DMS53 treated with DMSO at 0.1 percent for 48 hours (cell line): ENCODE measurements at regions not wholly inside any gene's neighbourhood (a gene's known extent, or its start where the extent isn't known, plus 50 kb on each side); places are given as distances from the start of the nearest gene placed in this dataset.
A peak's percentile ranks its signal among the peaks of the same experiment; 100 is the strongest.
"Not testable (repeated sequence)": the region's sequence is repeated elsewhere in the genome, so short reads cannot be mapped to it uniquely, and the experiment has no call there.

ENCODE experiments used
- DNase-seq: peaks from one replicate; lab custom pipeline; 2025; ENCODE audit not compliant: unreplicated experiment; lab: John Stamatoyannopoulos, UW

DNA sequence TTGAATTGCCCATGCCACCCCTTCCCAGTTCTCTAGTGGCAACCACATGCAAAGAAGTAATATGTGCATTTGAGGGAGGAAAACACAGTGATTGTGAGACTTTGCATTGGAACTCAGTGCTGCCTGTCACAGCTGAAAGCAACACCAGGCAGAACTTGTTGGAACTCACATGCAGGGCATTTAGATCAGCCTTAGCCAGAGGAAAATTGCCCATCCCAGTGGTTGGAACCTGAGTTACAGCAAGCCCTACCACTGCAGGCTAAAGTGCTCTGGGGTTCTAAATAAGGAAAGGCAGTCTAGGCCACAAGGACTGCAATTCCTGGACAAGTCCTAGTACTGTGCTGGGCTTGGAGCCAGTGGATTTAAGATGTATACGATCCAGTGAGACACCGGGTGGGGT is 245.3 kb upstream of the UFL1 start:
- no peak for DNase-seq

GRCh38 chr6:96276856-96277255 is 244.8 kb upstream of the UFL1 start:
- DNase-seq, result no peak

- no peak for DNase-seq
Observed at GRCh38 chr6:96279084-96279483, 242.5 kb upstream of the UFL1 start.

GRCh38 chr6:96286503-96286902 is 235.1 kb upstream of the UFL1 start:
- no peak for DNase-seq

- DNase-seq, result no peak
Observed at GRCh38 chr6:96299525-96299924, 222.1 kb upstream of the UFL1 start.

DNA sequence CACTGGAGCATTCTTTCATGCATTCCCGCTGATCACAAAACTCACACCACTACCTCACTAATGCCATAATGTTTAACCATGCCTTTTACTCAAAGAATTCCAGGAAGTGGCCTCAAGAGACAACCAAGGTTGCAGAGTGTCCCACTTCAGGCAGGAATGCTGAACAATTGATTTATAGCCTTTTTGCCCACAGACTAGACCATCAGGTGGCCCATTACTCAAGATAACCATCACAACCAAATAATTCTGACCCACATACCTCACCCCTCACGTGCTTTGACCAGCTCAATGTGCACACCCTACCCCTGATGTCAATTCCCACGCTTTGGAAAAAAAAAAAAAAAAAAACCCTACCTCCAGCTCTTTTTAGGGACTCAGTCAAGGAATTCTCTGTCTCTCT is 220.6 kb upstream of the UFL1 start:
- DNase-seq, result no peak

DNA sequence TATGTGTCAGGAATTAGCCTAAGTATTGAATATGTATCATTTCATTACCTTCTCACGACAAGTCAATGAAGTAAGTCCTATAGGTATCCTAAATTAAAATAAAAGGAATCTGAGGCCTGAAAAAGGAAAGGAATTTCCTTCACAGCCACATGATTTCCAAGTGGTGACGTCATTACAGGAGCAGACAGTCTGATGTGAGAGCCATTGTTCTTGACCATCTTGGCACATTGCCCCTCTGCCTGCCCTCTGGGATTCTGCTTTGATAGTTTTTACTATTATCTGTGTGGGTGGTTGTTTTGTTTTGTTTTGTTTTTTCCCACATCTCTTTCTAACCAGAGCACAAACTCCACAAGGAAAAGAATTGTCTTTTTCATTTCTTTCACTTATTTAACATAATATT is 219.8 kb upstream of the UFL1 start:
- no peak for DNase-seq

DNA sequence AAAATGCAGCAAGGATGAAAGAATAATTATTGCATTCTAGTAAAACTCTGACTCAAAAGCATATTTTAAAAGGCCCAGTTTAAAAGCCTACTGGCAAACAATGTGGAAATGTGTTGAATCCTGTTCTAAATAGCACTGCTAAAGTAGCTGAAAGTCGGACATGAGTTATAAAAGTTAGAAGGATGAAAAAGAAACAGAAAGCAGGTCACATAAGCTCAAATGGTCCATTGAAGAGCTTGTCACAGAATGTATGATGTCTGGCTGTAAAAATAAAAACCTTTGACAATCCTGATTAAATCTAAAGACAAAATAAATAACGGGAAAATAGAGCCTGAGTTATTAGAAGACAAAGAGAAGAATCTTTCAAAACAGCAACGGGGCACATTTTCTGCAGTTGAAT is 218.6 kb upstream of the UFL1 start:
- no peak for DNase-seq

DNA sequence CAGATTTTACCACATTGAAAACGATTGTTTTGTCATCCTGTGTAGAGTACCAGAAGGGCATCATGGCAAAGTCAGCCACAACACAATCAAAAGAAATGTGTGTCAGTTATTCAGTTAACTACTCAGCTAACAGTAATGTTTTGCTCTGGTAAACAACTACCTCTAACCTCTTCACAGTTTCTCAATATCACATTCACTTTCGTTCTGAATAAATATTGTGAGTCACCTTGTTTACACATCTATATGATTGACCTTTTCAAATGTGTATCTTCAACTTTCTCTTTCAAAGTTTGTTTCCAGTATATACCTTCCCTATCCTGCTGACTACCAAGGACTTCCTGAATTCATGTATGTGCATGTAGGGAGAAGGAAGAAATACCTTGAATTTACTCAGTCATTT is 216.6 kb upstream of the UFL1 start:
- peak; percentile 78 for DNase-seq

GRCh38 chr6:96330884-96331283 is 190.7 kb upstream of the UFL1 start:
- DNase-seq, result no peak

GRCh38 chr6:96340164-96340563 is 181.4 kb upstream of the UFL1 start:
- DNase-seq, result no peak

DNA sequence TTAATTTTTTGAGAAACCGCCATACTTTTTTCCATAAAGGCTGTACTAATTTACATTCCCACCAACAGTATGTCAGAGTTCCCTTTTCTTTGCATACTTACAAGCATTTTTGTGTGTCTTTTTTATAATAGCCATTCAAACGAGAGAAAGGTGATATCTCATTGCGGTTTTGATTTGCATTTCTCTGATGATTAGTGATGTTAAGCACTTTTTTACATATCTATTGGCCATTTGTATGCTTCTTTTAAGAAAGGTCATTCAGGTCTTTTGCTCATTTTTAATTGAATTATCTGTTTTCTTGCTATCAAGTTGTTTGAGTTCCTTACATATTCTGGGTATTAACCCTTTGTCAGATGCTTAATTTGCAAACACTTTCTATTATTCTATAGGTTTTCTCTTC is 176.1 kb upstream of the UFL1 start:
- DNase-seq, result no peak

GRCh38 chr6:96381246-96381645 is 140.4 kb upstream of the UFL1 start:
- DNase-seq, result no peak

DNA sequence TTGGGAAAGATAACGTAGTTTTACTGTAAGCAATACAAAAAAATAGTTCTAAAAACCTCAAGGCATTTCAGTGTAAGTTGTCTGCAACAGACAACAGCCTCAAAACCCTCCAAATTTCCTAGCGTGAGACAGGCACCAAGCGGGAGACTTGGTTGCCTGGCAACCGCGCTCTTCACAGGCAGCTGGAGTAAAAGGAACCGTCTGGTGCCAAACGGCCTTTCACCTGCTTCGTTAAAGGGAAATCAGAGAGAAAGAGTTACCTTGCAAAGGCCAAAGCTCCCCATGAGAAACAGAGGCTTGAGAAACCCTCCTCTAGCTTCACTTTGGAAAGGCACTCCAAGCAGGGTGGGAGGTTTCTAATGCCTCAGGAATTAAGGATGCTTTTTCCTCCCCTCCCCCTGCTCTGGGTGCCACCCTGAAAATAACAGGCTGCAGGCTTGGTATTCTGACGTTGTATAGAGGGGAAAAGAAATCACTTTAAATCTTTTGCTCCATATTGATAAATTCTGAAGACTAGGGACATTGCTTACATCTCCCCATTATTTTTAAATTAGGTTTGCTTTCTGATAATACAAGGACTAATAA is 129.7 kb upstream of the UFL1 start:
- peak; percentile 57 for DNase-seq

- peak; percentile 10 for DNase-seq
Observed at GRCh38 chr6:96394727-96395126, 126.9 kb upstream of the UFL1 start.

- no peak for DNase-seq
Observed at GRCh38 chr6:96410467-96410866, 111.1 kb upstream of the UFL1 start.

GRCh38 chr6:96420294-96420693 is 101.3 kb upstream of the UFL1 start:
- no peak for DNase-seq

GRCh38 chr6:96433950-96434349 is 87.7 kb upstream of the UFL1 start:
- DNase-seq, result no peak

- DNase-seq, result no peak
Observed at GRCh38 chr6:96436398-96436797, 85.2 kb upstream of the UFL1 start.

- DNase-seq, result not testable (repeated sequence)
Observed at GRCh38 chr6:96437228-96437627, 84.4 kb upstream of the UFL1 start.

- no peak for DNase-seq
Observed at GRCh38 chr6:96450082-96450769, 71.4 kb upstream of the UFL1 start.

DNA sequence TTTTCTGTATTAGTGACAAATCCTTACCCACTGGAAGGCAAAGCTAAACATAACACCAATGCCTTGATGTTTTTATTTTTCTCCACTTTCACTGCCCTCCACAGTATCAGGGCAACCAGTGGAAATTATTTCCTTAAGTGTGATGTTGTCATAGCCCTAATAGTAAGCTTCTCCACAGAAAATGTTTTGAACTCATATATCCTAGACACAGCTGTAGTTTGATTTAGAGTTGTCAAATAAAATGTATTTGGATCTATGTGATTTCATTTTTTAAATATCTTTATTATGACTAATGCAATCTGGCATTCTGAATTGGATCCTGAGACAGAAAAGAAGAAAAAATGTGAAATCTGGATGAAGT is 70.9 kb upstream of the UFL1 start:
- DNase-seq, result no peak

DNA sequence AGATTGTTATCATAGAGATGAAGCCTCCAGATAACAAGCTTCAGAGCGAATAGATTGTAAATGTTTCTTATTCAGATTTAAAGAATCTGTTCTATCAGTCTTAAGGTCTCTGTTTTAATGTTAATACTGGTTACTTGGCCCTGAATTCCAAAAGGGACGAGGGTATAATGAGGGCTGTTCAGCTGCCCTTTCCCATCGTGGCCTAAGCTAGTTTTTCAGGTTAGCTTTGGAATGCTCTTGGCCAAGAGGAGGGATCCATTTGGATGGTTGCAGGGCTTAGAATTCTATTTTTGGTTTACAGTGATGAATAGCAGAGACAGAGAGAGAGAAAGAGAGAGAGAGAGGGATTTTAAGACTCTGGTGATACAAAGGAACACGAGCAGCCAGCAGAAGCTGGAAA is 62.8 kb upstream of the UFL1 start:
- DNase-seq, result no peak
